ENCODE measurements at regions not wholly inside any gene's neighbourhood (a gene's known extent, or its start where the extent isn't known, plus 50 kb on each side); places are given as distances from the start of the nearest gene placed in this dataset.

- TF ChIP-seq CTCF (IDR thresholded peaks at IDR 0.05) (no peak), POLR2A (IDR thresholded peaks at IDR 0.05) (no peak)
These were observed 798.1 kb downstream of the PDHA2 start for GRCh38 chr4:96637971-96638412.

Measured in body of pancreas (tissue), 4 donors.